ENCODE measurements at regions not wholly inside any gene's neighbourhood (a gene's known extent, or its start where the extent isn't known, plus 50 kb on each side); places are given as distances from the start of the nearest gene placed in this dataset.
"Not testable (repeated sequence)": the region's sequence is repeated elsewhere in the genome, so short reads cannot be mapped to it uniquely, and the experiment has no call there.

DNA sequence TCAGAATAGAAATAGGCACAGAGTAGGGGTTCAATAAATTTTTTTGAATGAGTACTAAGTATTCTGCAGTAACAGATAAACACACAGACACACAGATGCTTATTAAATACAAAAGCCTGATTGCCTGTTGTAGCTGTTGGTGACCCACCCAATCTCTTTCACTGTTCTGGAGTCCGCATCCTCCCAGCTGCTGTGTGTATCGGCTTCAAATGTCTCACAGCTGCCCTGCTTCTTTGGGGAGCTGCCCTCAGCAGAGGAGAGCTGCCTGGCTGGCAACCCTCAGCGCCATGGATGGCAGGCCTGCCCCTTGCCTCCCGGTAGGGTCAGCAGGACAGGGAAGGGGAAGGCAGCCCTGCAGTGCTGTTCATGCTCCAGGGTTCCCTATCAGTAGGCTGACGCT lies 50.5 kb upstream of the PRNP start:
- DNase-seq = no peak

DNA sequence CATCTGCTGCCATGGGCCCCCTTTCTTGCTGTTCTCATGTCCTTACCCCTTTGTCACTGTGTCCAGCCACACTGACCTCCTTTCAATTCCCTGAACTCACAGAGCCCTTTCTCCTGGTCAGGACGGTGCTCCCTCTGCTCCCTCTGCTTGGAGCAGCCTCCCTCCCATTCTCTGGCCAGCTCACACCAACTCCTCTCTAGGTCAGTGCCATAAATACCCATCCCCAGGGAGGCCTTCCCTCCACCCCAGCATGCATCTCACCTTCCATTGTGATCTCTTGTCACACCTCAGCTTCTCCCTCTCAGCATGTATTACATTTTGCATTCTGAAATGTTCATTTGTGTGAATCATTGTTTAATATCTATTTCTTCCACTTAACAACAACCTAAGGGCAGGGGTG lies 50.9 kb upstream of the PRNP start:
- no peak for DNase-seq

DNA sequence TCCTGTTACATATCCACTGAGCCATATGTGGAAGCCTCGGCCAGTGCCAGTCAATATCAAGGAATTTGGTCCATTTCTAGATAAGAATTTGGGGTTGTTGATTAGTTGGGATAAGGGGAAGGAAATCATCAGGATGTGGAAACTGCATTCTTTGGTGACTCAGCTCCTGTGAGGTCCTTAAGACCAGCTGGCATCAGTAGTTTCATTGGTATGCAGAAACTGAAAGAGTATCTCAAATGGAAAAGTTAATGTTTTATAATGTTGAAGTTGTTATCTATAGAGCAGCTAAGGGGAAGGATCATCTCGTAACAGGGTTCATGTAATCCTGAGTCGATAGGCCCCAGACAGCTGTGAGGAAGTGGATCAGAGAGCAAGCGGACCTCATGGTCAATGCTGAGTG lies 52.5 kb upstream of the PRNP start:
- DNase-seq = peak; percentile 37 to 85

DNA sequence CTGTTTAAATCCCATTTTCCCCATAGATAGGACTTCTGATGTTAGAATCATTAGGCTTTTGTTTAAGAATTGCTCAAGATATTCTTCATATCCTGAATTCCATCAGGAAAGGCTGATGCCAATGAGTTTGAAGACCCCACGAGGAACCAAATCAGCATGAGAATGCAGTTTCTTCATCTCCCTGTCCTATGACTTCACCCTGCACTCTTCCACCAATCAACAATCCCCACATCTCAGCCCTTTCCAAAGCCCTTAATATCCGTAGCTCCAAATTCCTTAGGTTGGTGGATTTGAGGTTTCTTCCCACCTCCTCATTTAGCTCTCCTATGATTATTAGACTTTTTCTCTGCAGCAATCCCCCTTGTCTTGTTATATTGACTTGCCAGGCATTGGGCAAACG lies 52.9 kb upstream of the PRNP start:
- DNase-seq = no peak

DNA sequence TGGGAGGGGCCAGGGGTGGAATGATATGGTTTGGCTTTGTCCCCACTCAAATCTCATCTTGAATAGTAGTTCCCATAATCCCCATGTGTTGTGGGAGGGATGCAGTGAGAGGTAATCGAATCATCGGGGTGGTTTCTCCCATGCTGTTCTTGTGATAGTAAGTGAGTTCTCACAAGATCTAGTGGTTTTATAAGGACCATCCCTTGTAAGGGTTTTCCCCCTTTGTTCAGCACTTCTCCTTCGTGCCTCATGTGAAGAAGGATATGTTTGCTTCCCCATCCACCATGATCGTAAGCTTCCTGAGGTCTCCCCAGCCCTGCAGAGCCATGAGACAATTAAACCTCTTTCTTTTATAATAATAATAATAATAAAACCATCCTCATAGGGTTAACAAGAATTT lies 53.4 kb upstream of the PRNP start:
- DNase-seq = no peak

DNA sequence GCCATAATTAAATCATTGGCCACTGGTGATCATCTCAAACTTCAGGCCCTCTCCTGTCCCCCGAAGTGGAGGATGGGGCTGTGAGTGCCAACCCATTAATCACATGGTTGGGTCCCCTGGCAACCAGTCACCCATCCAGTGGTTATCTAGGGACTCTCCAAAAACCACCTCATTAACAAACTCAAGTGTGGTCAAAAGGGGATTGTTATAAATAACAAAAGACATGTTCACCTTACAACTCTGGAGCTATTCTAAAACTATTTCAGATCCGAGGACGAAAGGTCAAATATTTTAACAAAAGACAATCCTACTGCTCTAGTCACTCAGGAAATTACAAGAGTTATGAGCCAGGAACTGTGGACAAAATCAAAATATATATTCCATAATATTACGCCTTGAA lies 60.0 kb upstream of the PRNP start:
- no peak for DNase-seq

DNA sequence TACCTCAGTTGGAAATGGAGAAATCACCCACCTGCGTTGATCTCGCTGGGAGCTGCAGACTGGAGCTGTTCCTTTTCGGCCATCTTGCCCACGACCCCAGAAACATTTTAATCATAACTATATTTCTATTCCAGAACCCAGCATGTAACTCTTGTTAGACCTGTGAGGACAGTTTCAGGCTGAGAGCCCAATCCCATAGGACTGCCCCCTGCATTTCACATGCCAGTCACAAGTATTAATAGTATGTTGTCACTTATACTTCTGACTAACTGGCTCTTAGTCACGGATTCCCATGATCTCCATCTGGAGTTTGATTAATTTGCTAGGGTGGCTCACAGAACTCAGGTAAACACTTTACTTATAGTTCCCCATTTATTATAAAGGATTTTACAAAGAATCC lies 60.6 kb upstream of the PRNP start:
- DNase-seq = no peak

DNA sequence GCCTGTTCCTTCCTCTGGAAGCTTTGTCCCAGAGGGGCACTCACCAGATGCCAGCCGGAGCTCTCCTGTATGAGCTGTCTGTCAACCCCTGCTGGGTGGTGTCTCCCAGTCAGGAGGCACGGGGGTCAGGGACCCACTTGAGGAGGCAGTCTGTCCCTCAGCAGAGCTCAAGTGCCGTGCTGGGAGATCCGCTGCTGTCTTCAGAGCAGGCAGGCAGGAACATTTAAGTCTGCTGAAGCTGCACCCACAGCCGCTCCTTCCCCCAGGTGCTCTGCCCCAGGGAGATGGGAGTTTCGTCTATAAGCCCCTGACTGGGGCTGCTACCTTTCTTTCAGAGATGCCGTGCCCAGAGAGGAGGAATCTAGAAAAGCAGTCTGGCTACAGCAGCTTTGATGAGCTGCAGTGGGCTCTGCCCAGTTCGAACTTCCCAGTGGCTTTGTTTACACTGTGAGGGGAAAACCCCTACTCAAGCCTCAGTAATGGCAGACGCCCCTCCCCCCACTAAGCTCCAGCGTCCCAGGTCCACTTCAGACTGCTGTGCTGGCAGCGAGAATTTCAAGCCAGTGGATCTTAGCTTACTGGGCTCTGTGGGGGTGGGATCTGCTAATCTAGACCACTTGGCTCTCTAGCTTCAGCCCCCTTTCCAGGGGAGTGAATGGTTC lies 61.5 kb upstream of the PRNP start:
- not testable (repeated sequence) for DNase-seq

DNA sequence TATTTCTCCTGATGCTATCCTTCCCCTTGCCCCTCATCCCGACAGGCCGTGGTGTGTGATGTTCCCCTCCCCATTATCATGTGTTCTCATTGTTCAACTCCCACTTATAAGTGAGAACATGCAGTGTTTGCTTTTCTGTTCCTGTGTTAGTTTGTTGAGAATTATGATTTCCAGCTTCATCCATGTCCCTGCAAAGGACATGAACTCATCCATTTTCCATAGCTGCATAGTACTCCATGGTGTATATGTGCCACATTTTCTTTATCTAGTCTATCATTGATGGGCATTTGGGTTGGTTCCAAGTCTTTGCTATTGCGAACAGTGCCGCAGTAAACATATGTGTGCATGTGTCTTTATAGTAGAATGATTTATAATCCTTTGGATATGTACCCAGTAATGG lies 67.1 kb upstream of the PRNP start:
- not testable (repeated sequence) for DNase-seq

DNA sequence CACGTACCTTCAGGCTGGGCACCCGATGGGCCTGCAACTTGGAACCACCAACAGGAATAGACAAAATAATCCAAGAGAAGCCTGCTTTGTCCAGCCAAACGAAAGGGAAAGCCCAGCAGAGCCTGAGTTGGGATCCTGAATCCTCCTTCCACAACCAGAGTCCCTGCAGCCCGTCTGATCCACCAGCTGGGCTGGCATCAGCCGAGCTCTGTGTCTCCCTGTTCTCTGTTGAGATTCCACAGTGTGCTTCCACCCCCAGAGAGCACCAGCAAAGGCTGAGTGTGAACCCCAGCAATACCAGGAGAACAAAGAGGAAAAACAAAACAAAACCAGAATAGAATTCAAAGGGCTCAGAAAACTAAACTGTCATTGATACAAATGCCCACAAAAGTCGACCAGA lies 68.8 kb upstream of the PRNP start:
- no peak for DNase-seq

DNA sequence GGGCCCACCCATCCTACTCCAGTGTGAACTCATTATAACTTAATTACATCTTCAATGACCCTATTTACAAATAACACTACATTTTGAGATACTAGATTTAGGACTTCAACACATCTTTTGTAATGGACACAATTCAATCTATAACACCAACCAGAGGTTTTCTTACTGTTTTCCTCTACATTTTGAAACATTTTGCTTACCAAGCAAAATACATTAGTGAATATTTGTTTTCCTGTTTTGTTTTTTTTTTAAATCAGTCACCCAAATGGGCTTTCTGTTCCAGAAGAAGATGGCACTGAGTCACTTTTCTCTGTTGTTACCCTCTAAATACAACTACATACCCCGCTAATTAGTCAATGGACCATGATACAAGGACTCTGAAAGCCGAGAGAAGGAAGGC lies 69.2 kb upstream of the PRNP start:
- DNase-seq = no peak

DNA sequence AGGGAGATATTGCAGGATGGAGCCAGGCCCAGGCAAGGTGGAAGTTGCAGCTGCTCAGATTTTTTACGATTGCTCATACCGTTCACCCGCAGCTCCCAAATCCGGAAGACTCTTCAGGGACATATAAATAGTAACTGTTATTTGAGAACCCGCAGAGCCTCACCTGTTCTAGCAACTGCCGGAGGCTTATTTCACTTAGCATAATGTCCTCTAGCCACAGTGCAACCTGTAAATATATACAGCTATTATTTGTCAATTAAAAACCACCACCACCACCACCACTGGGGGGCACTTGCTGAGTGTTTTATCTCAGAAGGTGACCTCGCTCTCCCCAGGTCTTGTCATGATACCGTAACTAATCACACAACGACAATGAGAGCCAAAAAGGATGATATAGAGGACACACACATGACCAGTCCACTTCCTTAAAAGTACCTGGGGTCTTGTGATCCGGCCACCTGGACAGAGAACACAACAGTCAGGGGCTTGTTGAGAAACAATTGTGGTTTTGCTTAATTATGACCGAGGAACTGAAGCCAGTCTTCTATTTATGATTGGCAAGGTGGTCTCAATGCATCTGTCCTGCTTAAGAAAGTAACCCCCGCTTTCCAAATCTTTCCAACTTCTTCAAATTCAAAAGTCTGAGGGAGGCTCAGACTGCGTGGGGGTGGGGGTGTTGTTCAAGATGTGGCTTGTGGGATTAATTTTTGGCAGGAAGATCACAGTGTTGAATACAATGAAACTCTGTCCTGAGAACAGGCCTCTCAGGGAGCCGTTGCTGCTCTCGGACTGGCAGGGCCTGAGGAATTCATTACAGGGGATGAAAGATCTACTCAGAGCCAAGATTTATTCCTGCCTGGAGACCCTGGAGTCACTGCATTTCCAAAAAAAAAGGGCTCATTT lies 72.3 kb upstream of the PRNP start:
- DNase-seq = peak; percentile 50 to 78

DNA sequence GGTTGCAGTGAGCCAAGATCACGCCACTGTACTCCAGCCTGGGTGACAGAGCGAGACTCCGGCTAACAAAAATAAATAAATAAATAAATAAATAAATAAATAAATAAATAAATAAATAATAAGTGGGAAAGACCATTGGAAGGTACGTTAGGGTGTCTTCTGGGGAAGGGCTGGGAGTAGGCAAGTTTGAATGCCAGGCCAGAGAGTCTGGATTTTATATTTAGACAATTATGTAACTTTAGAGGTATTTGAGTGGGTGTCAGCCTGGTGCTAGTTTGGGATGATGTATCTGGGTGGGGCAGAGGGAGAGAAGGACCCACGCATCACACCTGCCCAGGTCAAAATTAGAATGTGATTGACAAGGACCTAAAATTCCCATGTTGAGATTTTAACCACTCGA lies 73.1 kb upstream of the PRNP start:
- DNase-seq = no peak

DNA sequence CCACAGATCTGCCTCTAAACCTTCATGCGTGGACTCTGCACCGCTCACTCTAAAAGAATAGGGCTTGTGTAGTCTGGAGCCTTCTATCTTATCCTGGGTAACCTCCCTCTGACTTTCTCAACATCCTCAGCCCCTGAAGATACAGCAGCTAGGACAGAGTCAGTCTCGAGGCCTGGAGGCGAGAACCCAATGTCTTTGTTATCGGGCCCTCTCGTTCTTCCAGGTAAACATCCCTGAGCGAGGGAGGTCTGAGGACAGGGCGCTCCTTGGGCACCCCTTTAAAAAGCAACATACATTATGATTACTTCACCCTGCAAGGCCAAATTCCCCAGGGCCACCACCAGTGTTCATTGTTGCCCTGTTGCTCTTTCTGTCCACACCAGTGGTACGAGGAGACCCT lies 75.4 kb upstream of the PRNP start:
- DNase-seq = no peak

DNA sequence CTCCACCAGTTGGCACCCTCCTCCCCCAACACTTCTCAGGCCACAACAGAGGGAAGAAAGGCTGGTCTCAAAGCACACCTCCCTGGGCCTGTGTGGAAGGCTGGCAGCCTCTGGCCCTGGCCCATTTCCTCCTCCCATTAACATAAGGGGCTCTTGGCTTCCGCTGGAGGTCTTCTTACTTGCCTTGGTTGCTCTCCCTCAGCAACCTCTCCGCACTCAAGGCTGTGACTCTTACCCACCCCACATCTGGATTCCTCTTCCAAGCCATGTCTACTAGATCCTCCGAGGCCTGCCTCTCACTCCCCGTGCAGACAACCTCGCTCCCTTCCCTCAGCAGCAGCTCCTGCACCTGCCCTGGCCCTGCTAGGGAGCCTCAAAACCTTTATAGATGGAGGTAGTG lies 76.7 kb upstream of the PRNP start:
- DNase-seq = no peak

DNA sequence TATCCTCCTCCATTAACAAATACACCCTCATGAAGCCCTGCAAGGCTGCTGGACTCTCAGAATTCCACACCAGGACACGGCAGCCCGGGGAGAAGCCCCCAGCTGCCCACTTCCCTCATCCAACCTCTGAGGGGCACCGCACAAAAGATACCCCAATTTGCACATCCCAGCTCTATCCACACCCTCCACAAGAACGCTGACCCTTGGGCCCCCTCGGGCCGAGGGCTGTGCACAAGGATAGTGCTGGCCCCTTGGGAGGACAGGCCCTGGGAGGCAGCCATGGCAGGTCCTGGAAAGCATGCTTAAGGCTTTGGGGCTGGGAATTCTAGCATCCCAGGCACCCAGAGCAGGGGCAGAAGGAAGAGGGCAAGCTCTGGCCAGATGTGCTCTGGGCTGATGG lies 77.4 kb upstream of the PRNP start:
- DNase-seq = no peak

DNA sequence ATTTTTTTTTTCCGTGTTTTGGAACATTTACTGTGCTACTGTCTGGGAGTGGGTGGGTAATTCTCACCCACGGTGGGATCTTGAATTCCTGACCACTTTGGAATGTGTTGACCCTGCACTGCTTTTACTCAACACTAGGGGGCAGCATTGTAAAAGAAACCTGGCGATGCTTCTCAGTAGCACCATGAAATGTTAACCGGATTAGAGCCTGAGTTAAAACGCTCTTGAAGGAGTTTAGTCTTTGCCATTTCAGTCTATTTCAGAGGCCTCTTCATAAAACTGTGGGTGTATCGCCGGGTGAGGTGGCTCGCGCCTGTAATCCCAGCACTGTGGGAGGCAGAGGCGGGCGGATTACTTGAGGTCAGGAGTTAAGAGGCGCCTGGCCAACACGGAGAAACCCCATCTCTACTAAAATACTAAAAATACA lies 79.0 kb upstream of the PRNP start:
- DNase-seq = peak in 1 of 2 experiments; percentile 75

DNA sequence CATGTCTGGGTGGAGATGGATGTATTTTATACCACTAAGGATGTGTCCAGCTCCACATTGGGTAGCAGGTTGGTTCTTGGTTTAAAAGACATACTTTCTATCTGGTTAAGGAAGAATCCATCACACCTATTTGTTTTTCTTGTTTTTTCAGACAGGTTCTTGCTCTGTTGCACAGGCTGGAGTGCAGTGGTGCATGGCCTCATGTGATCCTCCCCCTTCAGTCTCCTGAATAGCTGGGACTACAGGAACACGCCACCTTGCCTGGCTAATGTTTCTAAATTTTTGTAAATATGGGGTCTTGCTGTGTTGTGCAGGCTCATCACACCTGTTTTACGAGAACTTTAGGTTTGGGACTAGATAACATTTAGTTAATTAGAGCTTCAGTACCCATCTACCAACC lies 80.2 kb upstream of the PRNP start:
- DNase-seq = no peak

DNA sequence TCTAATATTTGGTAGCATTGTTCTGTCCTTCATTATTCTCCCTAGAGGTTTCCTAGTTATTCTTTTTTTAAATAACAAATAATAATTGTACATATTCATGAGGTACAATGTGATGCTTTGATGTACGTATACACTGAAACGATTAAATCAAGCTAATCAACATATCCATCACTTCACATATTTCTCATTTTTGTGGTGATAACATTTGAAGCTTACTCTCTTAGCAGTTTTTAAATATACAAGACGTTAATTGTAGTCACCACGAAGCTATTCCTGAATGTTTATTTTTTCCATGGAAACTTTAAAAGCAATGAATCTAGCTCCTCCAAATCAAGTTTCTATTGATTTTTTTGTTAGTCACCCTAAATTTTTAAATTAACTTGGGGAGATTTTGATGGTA lies 81.1 kb upstream of the PRNP start:
- DNase-seq = no peak

DNA sequence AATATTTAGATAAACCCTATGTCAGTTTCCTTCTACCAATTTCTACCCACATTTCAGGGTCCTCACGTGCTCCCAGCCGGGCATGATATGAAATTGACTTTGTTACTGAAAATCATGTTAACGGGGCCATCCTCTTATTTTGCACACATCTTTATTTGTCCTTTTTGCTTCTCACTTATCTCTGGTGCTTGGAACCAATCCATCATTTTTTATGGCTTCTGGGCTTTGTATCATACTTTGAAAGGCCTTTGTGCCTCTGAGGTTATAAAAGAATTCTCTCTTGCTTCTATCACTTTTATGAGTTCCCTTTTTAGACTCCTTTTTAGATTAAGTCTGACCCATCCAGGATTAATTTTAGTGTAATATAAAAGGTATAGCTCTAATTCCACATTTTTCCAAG lies 81.7 kb upstream of the PRNP start:
- no peak for DNase-seq

DNA sequence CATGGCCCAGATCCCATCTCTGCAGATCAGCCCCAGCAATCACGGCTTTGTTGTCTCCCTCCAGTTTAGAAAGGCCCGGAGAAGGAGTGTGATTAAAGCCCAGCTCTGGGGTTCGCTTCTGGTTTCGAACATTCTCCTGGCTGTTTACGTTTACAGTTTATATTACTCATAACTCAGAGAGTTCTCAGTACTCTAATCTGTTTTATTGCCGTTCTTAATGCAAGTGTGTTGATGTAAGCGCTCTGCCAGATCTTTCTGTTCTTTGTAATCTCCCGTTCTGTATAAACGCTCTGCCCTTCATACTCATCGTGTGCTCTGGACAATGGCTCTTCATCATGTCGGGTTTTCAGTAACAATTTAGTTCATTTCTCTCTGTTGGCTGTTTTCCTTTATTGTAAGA lies 82.5 kb upstream of the PRNP start:
- no peak for DNase-seq

DNA sequence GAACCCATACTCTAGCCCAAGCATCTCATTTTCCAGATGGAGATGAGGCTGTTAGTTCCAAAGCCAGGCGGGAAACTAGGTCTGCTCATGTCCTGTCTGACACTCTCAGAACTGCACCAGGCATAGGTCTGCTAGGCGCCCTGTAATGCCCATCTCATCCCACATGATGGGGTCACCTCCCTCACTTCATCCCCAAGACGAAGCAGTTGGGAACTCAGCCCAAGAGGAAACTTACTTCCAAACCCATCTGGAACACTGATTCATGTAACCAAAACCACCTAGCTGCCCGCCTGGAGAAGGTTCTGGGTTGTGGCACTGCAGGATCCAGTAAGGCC lies 84.0 kb upstream of the PRNP start:
- DNase-seq = no peak

DNA sequence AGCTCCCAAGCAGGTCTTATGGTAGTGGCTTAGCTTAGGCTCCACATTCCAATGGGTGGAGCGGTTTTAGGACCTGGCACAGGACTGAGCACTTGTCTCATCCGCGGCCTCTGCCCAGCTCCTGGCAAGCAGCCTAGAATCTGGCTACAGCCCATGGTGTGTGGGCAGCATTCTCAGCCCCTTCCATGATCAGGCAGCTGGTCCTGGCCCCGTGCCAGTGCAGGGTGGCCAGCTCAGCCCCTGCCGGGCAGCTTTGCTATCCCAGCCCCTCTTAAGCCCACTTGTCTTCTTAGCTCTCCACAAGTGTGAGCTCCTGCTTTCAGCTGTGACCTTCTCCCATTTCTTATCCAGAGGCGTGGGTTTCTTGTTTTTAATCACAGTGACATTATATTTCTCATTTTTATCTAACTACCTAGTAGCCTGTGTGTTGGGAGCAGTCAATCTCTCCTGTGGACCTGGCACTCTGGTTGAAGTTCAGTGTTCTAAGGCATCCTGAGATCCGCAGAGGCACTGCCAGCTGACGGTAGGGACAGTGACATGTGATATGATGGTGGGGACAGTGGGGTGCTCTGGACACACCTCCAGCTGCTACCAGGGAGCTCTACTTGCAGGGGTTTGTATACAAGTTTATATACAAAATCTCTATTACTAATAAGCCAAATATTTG lies 84.5 kb upstream of the PRNP start:
- no peak for DNase-seq

DNA sequence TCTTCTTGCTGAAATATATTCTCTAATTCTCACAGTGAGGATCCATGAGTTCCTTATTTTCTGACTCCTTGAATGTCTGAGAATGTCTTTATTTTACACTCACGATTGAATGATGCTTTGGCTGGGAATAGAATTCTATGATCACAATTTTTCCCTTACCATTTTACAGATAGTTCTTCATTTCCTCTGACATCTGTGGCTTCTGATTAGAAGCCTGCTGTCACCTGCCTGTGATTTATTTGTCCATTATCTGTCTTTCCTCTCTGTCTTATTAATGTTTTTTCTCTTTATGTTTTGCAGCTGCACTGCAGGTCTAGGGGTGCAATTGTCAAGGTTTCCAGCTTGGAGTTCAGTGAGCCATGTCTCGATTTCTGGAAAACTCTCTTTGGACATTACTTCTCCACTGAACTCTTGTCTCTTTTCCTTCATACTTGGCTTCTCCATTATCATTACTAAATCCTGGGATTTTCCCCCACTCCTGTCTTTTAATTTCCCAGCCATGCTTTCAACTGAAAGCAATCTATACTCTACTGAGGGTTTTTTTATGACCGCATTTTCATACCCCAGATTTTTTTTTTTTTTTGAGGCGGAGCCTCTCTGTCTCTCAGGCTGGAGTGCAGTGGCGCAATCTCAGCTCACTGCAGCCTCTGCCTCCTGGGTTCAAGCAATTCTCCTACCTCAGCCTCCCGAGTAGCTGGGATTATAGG lies 85.8 kb upstream of the PRNP start:
- no peak for DNase-seq
